ENCODE measurements at regions not wholly inside any gene's neighbourhood (a gene's known extent, or its start where the extent isn't known, plus 50 kb on each side); places are given as distances from the start of the nearest gene placed in this dataset.

- TF ChIP-seq CTCF (optimal IDR thresholded peaks at IDR 0.05 in 1 of 3, IDR thresholded peaks at IDR 0.05 in 1 of 3, conservative IDR thresholded peaks at IDR 0.05 in 1 of 3; ENCODE audit: extremely low read depth in 1 of 3, insufficient read depth in 2 of 3, low read length in 3 of 3), result no peak
- no peak for TF ChIP-seq EZH2 (IDR thresholded peaks at IDR 0.05; ENCODE audit: low read length)
Observed at GRCh38 chr17:83002118-83002805, 77.1 kb upstream of the METRNL start.
